Renal cortex interstitium (tissue), 11 donors: ENCODE measurements at regions not wholly inside any gene's neighbourhood (a gene's known extent, or its start where the extent isn't known, plus 50 kb on each side); places are given as distances from the start of the nearest gene placed in this dataset.

Experiments used
- DNase-seq, 11 donors: peaks; one replicate each; pipeline ENCODE4 v3.0.0-alpha.2; 2013; ENCODE audit warnings: low read depth in 9 of 11, low spot score in 4 of 11; ENCODE audit errors: extremely low read depth in 1 of 11

DNA sequence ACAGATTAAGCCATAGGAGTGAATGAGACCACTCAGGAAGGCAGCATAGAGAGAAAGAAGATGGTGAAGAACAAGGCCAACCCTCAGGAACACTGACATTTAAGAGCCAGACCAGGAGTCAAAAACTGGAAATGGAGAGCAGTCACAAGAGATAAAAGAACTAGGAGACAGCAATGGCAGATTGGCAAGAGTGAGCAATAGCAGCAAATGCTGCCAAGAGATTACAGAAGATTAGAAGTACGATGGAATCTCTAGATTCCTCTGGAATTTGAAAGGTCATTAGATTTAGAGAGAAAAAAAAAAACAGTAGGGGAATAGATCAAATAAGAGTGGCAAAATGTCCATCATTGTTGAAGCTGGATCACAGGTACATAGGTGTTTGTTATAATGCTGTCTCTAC, 73.4 kb upstream of the SLC44A1 start:
- DNase-seq, result no peak

- DNase-seq, result no peak
These were observed 72.9 kb upstream of the SLC44A1 start for GRCh38 chr9:105171589-105171988.

GRCh38 chr9:105172436-105172835, 72.0 kb upstream of the SLC44A1 start:
- no peak for DNase-seq

DNA sequence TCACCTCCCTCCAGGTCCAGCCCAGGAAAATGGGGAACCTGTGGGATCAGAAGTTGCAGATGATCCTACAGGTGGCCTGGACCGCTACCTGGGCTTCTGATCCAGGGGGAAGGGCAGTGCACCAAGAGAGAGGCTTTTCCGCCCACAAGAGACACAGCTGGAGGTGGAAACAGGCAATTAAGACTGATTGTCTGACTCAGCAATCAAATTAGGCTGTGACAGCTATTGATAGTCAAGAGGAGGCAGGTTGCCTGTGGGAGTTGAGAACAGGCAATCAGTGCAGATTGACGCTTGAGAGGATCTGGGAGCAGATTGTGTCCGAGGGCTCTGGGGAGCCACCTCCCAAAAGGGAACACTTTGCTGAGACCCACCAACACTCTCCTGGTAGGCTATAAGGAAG, 71.1 kb upstream of the SLC44A1 start:
- DNase-seq, result no peak

- DNase-seq, result no peak
These were observed 70.6 kb upstream of the SLC44A1 start for GRCh38 chr9:105173826-105174225.

DNA sequence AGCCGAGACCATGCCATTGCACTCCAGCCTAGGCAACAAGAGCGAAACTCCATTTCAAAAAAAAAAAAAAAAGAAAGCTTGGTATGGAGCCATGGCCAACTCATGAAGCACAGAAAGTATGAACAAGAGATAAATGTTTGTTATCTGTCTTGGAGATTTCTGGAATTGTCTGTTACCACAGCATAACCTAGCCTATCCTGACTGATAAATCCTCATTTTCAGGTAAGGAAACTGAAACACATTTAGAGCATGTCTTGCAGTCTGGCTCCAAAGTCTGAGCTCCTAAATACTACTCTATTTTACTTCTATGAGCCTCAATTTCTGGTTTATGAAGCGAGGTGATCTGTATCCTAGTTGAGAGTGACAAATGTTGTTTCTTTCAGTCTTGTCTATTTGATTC, 68.3 kb upstream of the SLC44A1 start:
- no peak for DNase-seq

DNA sequence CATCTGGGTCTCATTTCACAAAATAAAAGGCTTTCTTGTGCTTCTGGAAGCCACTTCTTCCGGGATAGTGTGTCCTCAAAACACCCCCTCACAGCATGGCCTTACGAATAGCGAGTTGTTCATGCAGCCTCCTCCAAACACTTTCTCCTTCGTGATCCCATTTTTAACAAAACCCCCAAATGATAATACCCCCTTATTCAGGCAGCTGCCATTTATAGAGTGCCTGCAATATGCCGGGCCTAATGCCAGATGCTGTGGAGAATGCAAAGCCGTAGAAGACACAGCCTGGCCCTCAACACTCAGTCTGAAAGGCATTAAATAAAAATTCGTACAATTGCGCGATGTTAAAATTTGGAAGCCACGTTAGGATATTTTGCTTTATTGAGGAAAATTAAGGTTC, 66.4 kb upstream of the SLC44A1 start:
- no peak for DNase-seq

DNA sequence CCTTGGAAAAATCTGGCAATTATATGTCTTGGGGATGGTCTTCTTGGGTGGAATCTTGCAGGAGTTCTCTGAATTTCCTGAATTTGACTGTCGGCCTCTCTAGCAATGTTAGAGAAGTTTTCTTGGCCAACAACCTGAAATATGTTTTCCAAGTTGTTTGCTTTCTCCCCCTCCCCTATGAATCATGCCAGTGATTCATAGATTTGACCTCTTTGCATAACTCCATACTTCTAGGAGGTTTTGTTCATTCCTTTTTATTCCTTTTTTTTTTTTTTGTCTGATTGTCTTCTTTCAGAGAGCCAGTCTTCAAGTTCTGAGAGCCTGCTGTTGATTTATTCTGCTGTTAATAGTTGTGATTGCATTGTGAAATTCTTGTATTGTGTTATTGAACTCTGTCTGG, 56.7 kb upstream of the SLC44A1 start:
- no peak for DNase-seq

GRCh38 chr9:105188746-105189145, 55.7 kb upstream of the SLC44A1 start:
- no peak for DNase-seq

DNA sequence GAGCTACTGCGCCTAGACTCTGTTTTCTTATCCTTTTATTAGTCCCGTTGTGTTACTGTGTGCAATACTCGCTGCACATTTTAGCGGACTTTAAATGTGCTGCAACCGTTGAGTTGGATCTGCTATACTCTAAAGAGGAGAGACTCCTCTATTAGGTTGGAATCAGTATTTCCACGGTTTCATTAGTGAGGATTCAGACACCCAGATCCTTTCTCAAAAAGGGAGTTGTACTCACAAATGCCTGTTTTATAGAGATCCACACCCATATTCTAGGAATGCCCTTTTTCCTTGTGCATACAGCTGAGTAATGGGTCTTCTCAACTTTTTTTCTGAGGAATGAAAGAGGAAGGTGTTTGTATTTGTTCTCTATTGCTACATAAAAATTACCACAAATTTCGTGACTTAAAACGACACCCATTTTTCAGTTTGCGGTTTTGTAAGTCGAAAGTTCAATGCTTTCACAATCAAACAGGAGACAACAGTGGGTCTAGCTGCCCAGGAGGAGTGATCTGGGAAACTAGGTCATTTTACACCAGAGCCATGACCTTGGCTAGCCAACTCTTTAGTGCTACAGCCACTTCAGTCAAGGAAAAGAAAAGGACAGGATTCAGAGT, 52.8 kb upstream of the SLC44A1 start:
- DNase-seq, result no peak

DNA sequence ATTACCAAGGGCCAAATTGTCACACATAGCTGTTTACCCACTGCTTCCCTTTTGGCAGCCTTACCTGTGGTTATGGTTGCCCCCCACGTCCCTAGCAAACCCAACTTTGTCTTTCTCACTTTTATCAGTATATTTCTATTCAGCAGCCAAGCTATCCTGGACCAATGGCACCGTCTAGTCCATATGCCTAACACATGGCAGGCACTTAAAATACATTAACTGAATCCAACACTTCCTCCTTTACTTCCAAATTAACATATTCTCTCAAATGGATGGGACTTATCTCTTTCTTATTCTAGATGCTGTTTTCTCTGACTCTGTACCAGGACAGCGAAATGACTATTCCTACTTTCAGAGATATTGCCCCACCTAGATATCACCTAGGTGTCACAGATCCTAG, 50.9 kb upstream of the SLC44A1 start:
- no peak for DNase-seq

DNA sequence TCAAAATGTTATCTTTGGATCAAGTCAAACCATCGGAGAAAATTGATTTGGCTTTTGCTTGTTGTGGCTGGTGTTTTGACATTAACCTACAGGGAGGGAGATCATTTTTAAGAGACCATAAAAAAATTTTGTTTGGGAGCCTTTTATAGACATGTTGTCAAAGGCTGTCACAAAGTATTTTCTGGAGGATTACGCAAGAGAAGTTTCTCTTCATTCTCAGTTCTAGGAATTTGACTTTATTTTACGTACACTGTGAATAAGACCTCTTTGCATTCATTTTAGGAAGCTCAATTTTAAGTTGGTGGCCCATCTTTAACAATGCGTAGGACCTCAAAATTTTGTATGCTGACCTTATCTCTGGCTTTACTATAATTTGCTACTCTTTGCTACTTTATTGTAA, 50.2 kb upstream of the SLC44A1 start:
- no peak for DNase-seq
